A549 (cell line): ENCODE measurements at regions not wholly inside any gene's neighbourhood (a gene's known extent, or its start where the extent isn't known, plus 50 kb on each side); places are given as distances from the start of the nearest gene placed in this dataset.

Experiments
- ATAC-seq, 2 experiments: fragments of 200-7000 bp in 1 of 2; fragments of >200 bp in 1 of 2; cut with Nextera tagmentation in 1 of 2; cut with Tn5 transposase in 1 of 2; 3 replicates each; pipeline versions ENCODE4 v1.8.0 to v1.9.1; 2018 to 2020; ENCODE audit warnings: mild to moderate bottlenecking in 1 of 2, moderate library complexity in 1 of 2
- CTCF ChIA-PET: fragments of 300-600 bp; sonication (Branson Sonifier 250); formaldehyde crosslinking; extraction: SDS; loops from one replicate; lab custom pipeline; 2021; ENCODE audit warnings: antibody characterized with exemption, inconsistent platforms; lab: Yijun Ruan, JAX
- POLR2A ChIA-PET: fragments of 350-600 bp; formaldehyde crosslinking; extraction: SDS; loops from one replicate; lab custom pipeline; 2021; ENCODE audit warnings: antibody characterized with exemption, inconsistent platforms; lab: Yijun Ruan, JAX
- DNase-seq, 2 experiments: peaks; one replicate each; pipeline versions ENCODE4 v3.0.0 to v3.0.0-alpha.2; 2011 to 2016; ENCODE audit warnings: low read depth in 1 of 2, low spot score in 1 of 2
- FAIRE-seq: peaks from 2 replicates; lab custom pipeline; 2011; peaks lifted over from hg19 to GRCh38; lab: Jason Lieb, UNC
- H3K27ac ChIP-seq, 2 experiments: fragments of >200 bp; sonication (Bioruptor Twin); formaldehyde crosslinking; 3 replicates each; pipeline ENCODE4 v1.5.1; 2016 to 2017
- H3K4me1 ChIP-seq: fragments of >200 bp; sonication (Bioruptor Twin); formaldehyde crosslinking; 3 replicates; pipeline ENCODE4 v1.6.1; 2016
- H3K4me2 ChIP-seq: fragments of >200 bp; sonication (Bioruptor Twin); formaldehyde crosslinking; 3 replicates; pipeline ENCODE4 v1.6.1; 2016
- H3K4me3 ChIP-seq: fragments of >200 bp; sonication (Bioruptor Twin); formaldehyde crosslinking; 3 replicates; pipeline ENCODE4 v1.5.1; 2016
- H3K9me3 ChIP-seq: fragments of >200 bp; sonication (Bioruptor Twin); formaldehyde crosslinking; 3 replicates; pipeline ENCODE4 v1.6.1; 2016
- BHLHE40 ChIP-seq: IDR thresholded peaks from 2 replicates; pipeline ENCODE4 v1.6.1; 2012; ENCODE audit warnings: low read depth, low read length, inconsistent platforms
- ESRRA ChIP-seq: fragments of 150-350 bp; IDR thresholded peaks from 2 replicates; pipeline ENCODE4 v1.6.1; 2014; ENCODE audit warnings: mild to moderate bottlenecking, low read length, borderline replicate concordance
- FOSB ChIP-seq: fragments of 250-450 bp; sonication (Bioruptor Pico); IDR thresholded peaks from 2 replicates; pipeline ENCODE4 v1.5.0; 2020; ENCODE audit warnings: mild to moderate bottlenecking, moderate library complexity
- GATA3 ChIP-seq: IDR thresholded peaks from 2 replicates; pipeline ENCODE4 v1.6.1; 2012; ENCODE audit warnings: borderline replicate concordance
- HDAC2 ChIP-seq: fragments of 200-600 bp; sonication (generic); IDR thresholded peaks from 2 replicates; pipeline ENCODE4 v1.6.1; 2016
- HOXB13 ChIP-seq: fragments of 250-450 bp; sonication (Bioruptor Pico); IDR thresholded peaks from 2 replicates; pipeline ENCODE4 v1.5.0; 2020; ENCODE audit warnings: low read depth, mild to moderate bottlenecking, moderate library complexity
- HOXB5 ChIP-seq: fragments of 250-450 bp; sonication (Bioruptor Pico); IDR thresholded peaks from 2 replicates; pipeline ENCODE4 v1.5.0; 2020; ENCODE audit warnings: mild to moderate bottlenecking, moderate library complexity
- KDM5A ChIP-seq: fragments of 200-600 bp; sonication (generic); IDR thresholded peaks from 2 replicates; pipeline ENCODE4 v1.6.1; 2016; ENCODE audit warnings: antibody characterized with exemption, mild to moderate bottlenecking
- MAZ ChIP-seq: fragments of 150-350 bp; IDR thresholded peaks from 2 replicates; pipeline ENCODE4 v1.6.1; 2014; ENCODE audit warnings: antibody characterized with exemption, low read depth, low read length, borderline replicate concordance
- RAD21 ChIP-seq, 2 experiments: fragments of >200 bp in 1 of 2; sonication (Bioruptor Twin) in 1 of 2; formaldehyde crosslinking in 1 of 2; IDR thresholded peaks in 1 of 2; conservative IDR thresholded peaks in 1 of 2; 2 replicates in 1 of 2; 3 replicates in 1 of 2; pipeline ENCODE4 v1.6.1; 2012 to 2018; ENCODE audit warnings: inconsistent platforms in 1 of 2
- RCOR1 ChIP-seq: fragments of 150-350 bp; IDR thresholded peaks from 2 replicates; pipeline ENCODE4 v1.6.1; 2014; ENCODE audit warnings: antibody characterized with exemption, low read length, low read depth
- SMC3 ChIP-seq: fragments of >200 bp; sonication (Bioruptor Twin); formaldehyde crosslinking; IDR thresholded peaks from 3 replicates; pipeline ENCODE4 v1.6.1; 2018; ENCODE audit warnings: inconsistent platforms
- TP53 ChIP-seq: fragments of 250-450 bp; sonication (Bioruptor Pico); IDR thresholded peaks from 2 replicates; pipeline ENCODE4 v1.5.0; 2021; ENCODE audit warnings: mild to moderate bottlenecking, moderate library complexity
- WGBS: methylation state at CpG from one replicate; pipeline ENCODE4 v1.1.6; 2017; ENCODE audit errors: missing lambda C conversion rate; 5-methylcytosine and 5-hydroxymethylcytosine counted together
- TF ChIP-seq, protein P1 (sequence below): fragments of 450-650 bp; IDR thresholded peaks from 2 replicates; pipeline ENCODE4 v1.6.1; 2014; ENCODE audit warnings: antibody characterized with exemption
- TF ChIP-seq, protein P2 (sequence below): IDR thresholded peaks from 2 replicates; pipeline ENCODE4 v1.6.1; 2012
- TF ChIP-seq, protein P3 (sequence below): IDR thresholded peaks from 2 replicates; pipeline ENCODE4 v1.6.1; 2012; ENCODE audit warnings: low read depth, borderline replicate concordance
- TF ChIP-seq, protein P4 (sequence below): IDR thresholded peaks from 2 replicates; pipeline ENCODE4 v1.6.1; 2012
- TF ChIP-seq, protein P5 (sequence below): fragments of 250-450 bp; sonication (Bioruptor Pico); IDR thresholded peaks from 2 replicates; pipeline ENCODE4 v1.5.0; 2020; ENCODE audit warnings: low read depth, mild to moderate bottlenecking, moderate library complexity
- TF ChIP-seq, protein P6 (sequence below): fragments of 200-600 bp; sonication (generic); IDR thresholded peaks from 2 replicates; pipeline ENCODE4 v1.6.1; 2016; ENCODE audit warnings: antibody characterized with exemption, mild to moderate bottlenecking, moderate library complexity

DNA sequence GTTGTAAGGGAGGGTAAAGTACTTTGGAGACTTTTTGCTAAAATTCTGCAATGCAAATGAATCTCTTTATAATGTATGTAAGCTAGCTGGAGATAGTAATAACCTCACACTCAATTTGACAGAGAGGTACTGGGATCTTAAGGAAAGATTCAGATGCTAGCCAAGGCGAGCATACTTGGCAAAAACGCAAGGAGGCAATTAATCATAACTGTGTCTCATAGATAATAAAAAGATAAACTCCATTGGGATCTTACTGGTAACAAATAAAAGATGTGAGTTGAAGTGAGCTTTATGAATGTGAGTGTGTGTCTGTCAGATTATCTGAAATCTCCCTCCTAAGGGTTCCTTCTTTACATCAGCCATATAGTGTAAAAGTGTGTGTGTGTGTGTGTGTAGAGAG is 533.0 kb downstream of the TMX3 start:
- H3K27ac ChIP-seq: no peak overlapping the region
- POLR2A ChIA-PET: no interaction called here
- CTCF ChIA-PET: no interaction called here
- TF ChIP-seq ESRRA (no peak), KDM5A (no peak), SMC3 (no peak), MAZ (no peak), RAD21 (conservative IDR thresholded peaks at IDR 0.05 in 1 of 2, IDR thresholded peaks at IDR 0.05 in 1 of 2) (no peak), TP53 (CRISPR knock-in tag) (no peak), HOXB5 (no peak), FOSB (CRISPR knock-in tag) (no peak)
- TF ChIP-seq, protein P1, sequence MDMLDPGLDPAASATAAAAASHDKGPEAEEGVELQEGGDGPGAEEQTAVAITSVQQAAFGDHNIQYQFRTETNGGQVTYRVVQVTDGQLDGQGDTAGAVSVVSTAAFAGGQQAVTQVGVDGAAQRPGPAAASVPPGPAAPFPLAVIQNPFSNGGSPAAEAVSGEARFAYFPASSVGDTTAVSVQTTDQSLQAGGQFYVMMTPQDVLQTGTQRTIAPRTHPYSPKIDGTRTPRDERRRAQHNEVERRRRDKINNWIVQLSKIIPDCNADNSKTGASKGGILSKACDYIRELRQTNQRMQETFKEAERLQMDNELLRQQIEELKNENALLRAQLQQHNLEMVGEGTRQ: no peak
- TF ChIP-seq, protein P2, sequence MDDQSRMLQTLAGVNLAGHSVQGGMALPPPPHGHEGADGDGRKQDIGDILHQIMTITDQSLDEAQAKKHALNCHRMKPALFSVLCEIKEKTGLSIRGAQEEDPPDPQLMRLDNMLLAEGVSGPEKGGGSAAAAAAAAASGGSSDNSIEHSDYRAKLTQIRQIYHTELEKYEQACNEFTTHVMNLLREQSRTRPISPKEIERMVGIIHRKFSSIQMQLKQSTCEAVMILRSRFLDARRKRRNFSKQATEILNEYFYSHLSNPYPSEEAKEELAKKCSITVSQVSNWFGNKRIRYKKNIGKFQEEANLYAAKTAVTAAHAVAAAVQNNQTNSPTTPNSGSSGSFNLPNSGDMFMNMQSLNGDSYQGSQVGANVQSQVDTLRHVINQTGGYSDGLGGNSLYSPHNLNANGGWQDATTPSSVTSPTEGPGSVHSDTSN: no peak
- TF ChIP-seq, protein P3, sequence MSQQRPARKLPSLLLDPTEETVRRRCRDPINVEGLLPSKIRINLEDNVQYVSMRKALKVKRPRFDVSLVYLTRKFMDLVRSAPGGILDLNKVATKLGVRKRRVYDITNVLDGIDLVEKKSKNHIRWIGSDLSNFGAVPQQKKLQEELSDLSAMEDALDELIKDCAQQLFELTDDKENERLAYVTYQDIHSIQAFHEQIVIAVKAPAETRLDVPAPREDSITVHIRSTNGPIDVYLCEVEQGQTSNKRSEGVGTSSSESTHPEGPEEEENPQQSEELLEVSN: no peak
- TF ChIP-seq, all 56 proteins: peak for 0
- Histone ChIP-seq H3K4me1 (no peaks in the 10 kb centered on the region), H3K9me3 (no peaks in the 10 kb centered on the region), H3K4me2 (no peak overlapping the region), H3K4me3 (no peak overlapping the region)
- ATAC-seq: no peak
- no peak for FAIRE-seq
- WGBS: 0% methylated on average over 2 of the region's 2 CpGs
- no peak for DNase-seq

DNA sequence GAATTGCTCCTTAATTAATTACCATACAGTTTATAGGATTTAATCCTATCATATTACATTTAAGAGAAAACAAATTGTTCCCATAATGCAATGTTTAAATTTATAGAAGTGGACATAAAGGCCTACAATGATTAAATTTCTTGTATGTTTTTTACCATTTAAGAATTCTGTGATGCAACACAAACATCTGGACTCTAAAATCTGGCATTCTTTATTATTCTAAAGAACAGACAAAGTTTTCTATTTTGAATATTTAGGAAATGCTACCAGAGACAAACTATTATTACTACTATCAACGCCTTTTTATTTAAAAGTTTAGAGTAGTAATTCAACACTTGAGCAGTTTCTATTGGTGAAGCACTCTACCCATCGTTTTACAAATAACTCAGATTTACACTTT is 535.1 kb downstream of the TMX3 start:
- FAIRE-seq: no peak
- no peaks in the 10 kb centered on the region for H3K9me3 ChIP-seq
- ChIA-PET POLR2A (no interaction called here), CTCF (no interaction called here)
- H3K4me1 ChIP-seq: no peaks in the 10 kb centered on the region
- 2% methylated on average over 2 of the region's 2 CpGs for WGBS
- TF ChIP-seq BHLHE40 (no peak), HOXB13 (CRISPR knock-in tag) (no peak), HDAC2 (no peak), GATA3 (no peak), RCOR1 (no peak)
- TF ChIP-seq, protein P4, sequence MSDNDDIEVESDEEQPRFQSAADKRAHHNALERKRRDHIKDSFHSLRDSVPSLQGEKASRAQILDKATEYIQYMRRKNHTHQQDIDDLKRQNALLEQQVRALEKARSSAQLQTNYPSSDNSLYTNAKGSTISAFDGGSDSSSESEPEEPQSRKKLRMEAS: no peak
- TF ChIP-seq, protein P5, sequence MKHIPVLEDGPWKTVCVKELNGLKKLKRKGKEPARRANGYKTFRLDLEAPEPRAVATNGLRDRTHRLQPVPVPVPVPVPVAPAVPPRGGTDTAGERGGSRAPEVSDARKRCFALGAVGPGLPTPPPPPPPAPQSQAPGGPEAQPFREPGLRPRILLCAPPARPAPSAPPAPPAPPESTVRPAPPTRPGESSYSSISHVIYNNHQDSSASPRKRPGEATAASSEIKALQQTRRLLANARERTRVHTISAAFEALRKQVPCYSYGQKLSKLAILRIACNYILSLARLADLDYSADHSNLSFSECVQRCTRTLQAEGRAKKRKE (CRISPR knock-in tag): no peak
- TF ChIP-seq, protein P6, sequence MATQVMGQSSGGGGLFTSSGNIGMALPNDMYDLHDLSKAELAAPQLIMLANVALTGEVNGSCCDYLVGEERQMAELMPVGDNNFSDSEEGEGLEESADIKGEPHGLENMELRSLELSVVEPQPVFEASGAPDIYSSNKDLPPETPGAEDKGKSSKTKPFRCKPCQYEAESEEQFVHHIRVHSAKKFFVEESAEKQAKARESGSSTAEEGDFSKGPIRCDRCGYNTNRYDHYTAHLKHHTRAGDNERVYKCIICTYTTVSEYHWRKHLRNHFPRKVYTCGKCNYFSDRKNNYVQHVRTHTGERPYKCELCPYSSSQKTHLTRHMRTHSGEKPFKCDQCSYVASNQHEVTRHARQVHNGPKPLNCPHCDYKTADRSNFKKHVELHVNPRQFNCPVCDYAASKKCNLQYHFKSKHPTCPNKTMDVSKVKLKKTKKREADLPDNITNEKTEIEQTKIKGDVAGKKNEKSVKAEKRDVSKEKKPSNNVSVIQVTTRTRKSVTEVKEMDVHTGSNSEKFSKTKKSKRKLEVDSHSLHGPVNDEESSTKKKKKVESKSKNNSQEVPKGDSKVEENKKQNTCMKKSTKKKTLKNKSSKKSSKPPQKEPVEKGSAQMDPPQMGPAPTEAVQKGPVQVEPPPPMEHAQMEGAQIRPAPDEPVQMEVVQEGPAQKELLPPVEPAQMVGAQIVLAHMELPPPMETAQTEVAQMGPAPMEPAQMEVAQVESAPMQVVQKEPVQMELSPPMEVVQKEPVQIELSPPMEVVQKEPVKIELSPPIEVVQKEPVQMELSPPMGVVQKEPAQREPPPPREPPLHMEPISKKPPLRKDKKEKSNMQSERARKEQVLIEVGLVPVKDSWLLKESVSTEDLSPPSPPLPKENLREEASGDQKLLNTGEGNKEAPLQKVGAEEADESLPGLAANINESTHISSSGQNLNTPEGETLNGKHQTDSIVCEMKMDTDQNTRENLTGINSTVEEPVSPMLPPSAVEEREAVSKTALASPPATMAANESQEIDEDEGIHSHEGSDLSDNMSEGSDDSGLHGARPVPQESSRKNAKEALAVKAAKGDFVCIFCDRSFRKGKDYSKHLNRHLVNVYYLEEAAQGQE: no peak
- no peak for DNase-seq
- H3K4me3 ChIP-seq: no peak overlapping the region
- no peak overlapping the region for H3K27ac ChIP-seq
- no peak for ATAC-seq
- H3K4me2 ChIP-seq: no peak overlapping the region
